AG09309 (cell line): ENCODE measurements at regions not wholly inside any gene's neighbourhood (a gene's known extent, or its start where the extent isn't known, plus 50 kb on each side); places are given as distances from the start of the nearest gene placed in this dataset.
A peak's percentile ranks its signal among the peaks of the same experiment; 100 is the strongest.

Experiments
- DNase-seq: peaks from one replicate; pipeline ENCODE4 v3.0.0-alpha.2; 2010; ENCODE audit warnings: low read depth
- H3K4me3 ChIP-seq: 2 replicates; pipeline ENCODE4 v1.5.1; 2011; ENCODE audit warnings: mild to moderate bottlenecking, low read depth, low read length, moderate library complexity; ENCODE audit not compliant: control insufficient read depth
- CTCF ChIP-seq: IDR thresholded peaks from 2 replicates; pipeline ENCODE4 v1.5.1; 2011; ENCODE audit warnings: mild to moderate bottlenecking, low read depth, low read length, inconsistent platforms; ENCODE audit not compliant: insufficient read depth, control insufficient read depth; ENCODE audit errors: missing control alignments

- TF ChIP-seq CTCF, result peak; percentile 72
- H3K4me3 ChIP-seq, result no peak overlapping the region
- no peak for DNase-seq
Observed at GRCh38 chr10:44809647-44810046, 101.5 kb upstream of the TMEM72 start.

- no peak for TF ChIP-seq CTCF
- no peak for DNase-seq
- no peak overlapping the region for H3K4me3 ChIP-seq
Observed at GRCh38 chr10:44811072-44811471, 100.1 kb upstream of the TMEM72 start.

GRCh38 chr10:44813201-44813600 is 97.9 kb upstream of the TMEM72 start:
- no peak for DNase-seq
- no peak overlapping the region for H3K4me3 ChIP-seq
- TF ChIP-seq CTCF, result no peak

GRCh38 chr10:44814929-44815328 is 96.2 kb upstream of the TMEM72 start:
- no peak for TF ChIP-seq CTCF
- no peak overlapping the region for H3K4me3 ChIP-seq
- no peak for DNase-seq

- TF ChIP-seq CTCF, result no peak
- no peak for DNase-seq
- no peak overlapping the region for H3K4me3 ChIP-seq
Observed at GRCh38 chr10:44818041-44818649, 93.0 kb upstream of the TMEM72 start.

GRCh38 chr10:44818701-44819127 is 92.4 kb upstream of the TMEM72 start:
- no peak overlapping the region for H3K4me3 ChIP-seq
- no peak for DNase-seq
- no peak for TF ChIP-seq CTCF

GRCh38 chr10:44820094-44820493 is 91.0 kb upstream of the TMEM72 start:
- H3K4me3 ChIP-seq, result no peak overlapping the region
- no peak for DNase-seq
- no peak for TF ChIP-seq CTCF
